ENCODE measurements at regions not wholly inside any gene's neighbourhood (a gene's known extent, or its start where the extent isn't known, plus 50 kb on each side); places are given as distances from the start of the nearest gene placed in this dataset.

- H3K36me3 Mint-ChIP-seq (ENCODE audit: insufficient read depth, unreplicated experiment) = no peaks in the 10 kb centered on the region
- intact Hi-C loops (cut with micrococcal nuclease; ENCODE audit: unreplicated experiment) = no loop called here
- CTCF ChIA-PET = no interaction called here
- no TSS peak for BruUV-seq (replicated peaks)
- no peaks in the 10 kb centered on the region for H3K27me3 Mint-ChIP-seq (ENCODE audit: unreplicated experiment)
- peaks cover 9% of the 10 kb centered on the region for H3K9me3 Mint-ChIP-seq (ENCODE audit: low read depth, unreplicated experiment)
- DNase-seq = no peak
- H3K4me1 Mint-ChIP-seq (ENCODE audit: low read depth, unreplicated experiment) = no peaks in the 10 kb centered on the region
- no peak overlapping the region for H3K27ac Mint-ChIP-seq (ENCODE audit: unreplicated experiment)
- TF ChIP-seq CTCF (IDR thresholded peaks at IDR 0.05; ENCODE audit: unreplicated experiment) = no peak
- H3K4me3 Mint-ChIP-seq (ENCODE audit: low read depth, unreplicated experiment) = no peak overlapping the region
These were observed 674.4 kb downstream of the NTRK3 start for GRCh38 chr15:87582169-87582568.

GRCh38 chr15:87579537-87579936, 677.0 kb downstream of the NTRK3 start:
- intact Hi-C loops (cut with micrococcal nuclease; ENCODE audit: unreplicated experiment) = no loop called here
- no peak overlapping the region for H3K27ac Mint-ChIP-seq (ENCODE audit: unreplicated experiment)
- CTCF ChIA-PET = no interaction called here
- no peak for DNase-seq
- no peaks in the 10 kb centered on the region for H3K36me3 Mint-ChIP-seq (ENCODE audit: insufficient read depth, unreplicated experiment)
- no TSS peak for BruUV-seq (replicated peaks)
- no peaks in the 10 kb centered on the region for H3K27me3 Mint-ChIP-seq (ENCODE audit: unreplicated experiment)
- H3K4me1 Mint-ChIP-seq (ENCODE audit: low read depth, unreplicated experiment) = no peaks in the 10 kb centered on the region
- H3K4me3 Mint-ChIP-seq (ENCODE audit: low read depth, unreplicated experiment) = no peak overlapping the region
- peaks cover 9% of the 10 kb centered on the region for H3K9me3 Mint-ChIP-seq (ENCODE audit: low read depth, unreplicated experiment)
- TF ChIP-seq CTCF (IDR thresholded peaks at IDR 0.05; ENCODE audit: unreplicated experiment) = no peak

GRCh38 chr15:87578776-87579175, 677.8 kb downstream of the NTRK3 start:
- CTCF ChIA-PET = no interaction called here
- BruUV-seq (replicated peaks) = no TSS peak
- Mint-ChIP-seq H3K4me1 (ENCODE audit: low read depth, unreplicated experiment) (no peaks in the 10 kb centered on the region), H3K4me3 (ENCODE audit: low read depth, unreplicated experiment) (no peak overlapping the region), H3K36me3 (ENCODE audit: insufficient read depth, unreplicated experiment) (no peaks in the 10 kb centered on the region), H3K27ac (ENCODE audit: unreplicated experiment) (no peak overlapping the region), H3K9me3 (ENCODE audit: low read depth, unreplicated experiment) (peaks cover 9% of the 10 kb centered on the region), H3K27me3 (ENCODE audit: unreplicated experiment) (no peaks in the 10 kb centered on the region)
- intact Hi-C loops (cut with micrococcal nuclease; ENCODE audit: unreplicated experiment) = no loop called here
- no peak for TF ChIP-seq CTCF (IDR thresholded peaks at IDR 0.05; ENCODE audit: unreplicated experiment)
- no peak for DNase-seq

- intact Hi-C loops (cut with micrococcal nuclease; ENCODE audit: unreplicated experiment) = no loop called here
- peaks cover 9% of the 10 kb centered on the region for H3K9me3 Mint-ChIP-seq (ENCODE audit: low read depth, unreplicated experiment)
- CTCF ChIA-PET = no interaction called here
These were observed 679.2 kb downstream of the NTRK3 start for GRCh38 chr15:87577336-87577735.

More at GRCh38 chr15:87577336-87577735, 679.2 kb downstream of the NTRK3 start:
- TF ChIP-seq CTCF (IDR thresholded peaks at IDR 0.05; ENCODE audit: unreplicated experiment) = no peak
- Mint-ChIP-seq H3K36me3 (ENCODE audit: insufficient read depth, unreplicated experiment) (no peaks in the 10 kb centered on the region), H3K4me1 (ENCODE audit: low read depth, unreplicated experiment) (no peaks in the 10 kb centered on the region), H3K27ac (ENCODE audit: unreplicated experiment) (no peak overlapping the region), H3K4me3 (ENCODE audit: low read depth, unreplicated experiment) (no peak overlapping the region), H3K27me3 (ENCODE audit: unreplicated experiment) (no peaks in the 10 kb centered on the region)
- DNase-seq = no peak
- BruUV-seq (replicated peaks) = no TSS peak
